Trophoblast cell (in vitro differentiated cells and primary cell): ENCODE measurements at regions not wholly inside any gene's neighbourhood (a gene's known extent, or its start where the extent isn't known, plus 50 kb on each side); places are given as distances from the start of the nearest gene placed in this dataset.
A peak's percentile ranks its signal among the peaks of the same experiment; 100 is the strongest.

ENCODE experiments used
- DNase-seq, 2 donors: peaks; one replicate each; pipeline ENCODE4 v3.0.0-alpha.2; 2016
- H2AFZ ChIP-seq: 2 replicates; pipeline ENCODE4 v1.6.1; 2013; ENCODE audit warnings: low read length, moderate library complexity, mild to moderate bottlenecking; ENCODE audit not compliant: insufficient read depth, poor library complexity
- H2AK5ac ChIP-seq: 2 replicates; pipeline ENCODE4 v1.6.1; 2013; ENCODE audit warnings: mild to moderate bottlenecking, low read length
- H2BK120ac ChIP-seq: 2 replicates; pipeline ENCODE4 v1.6.1; 2013; ENCODE audit warnings: low read length, mild to moderate bottlenecking, moderate library complexity; ENCODE audit not compliant: insufficient read depth, poor library complexity
- H2BK12ac ChIP-seq: 2 replicates; pipeline ENCODE4 v1.6.1; 2013; ENCODE audit warnings: mild to moderate bottlenecking, low read length, moderate library complexity
- H2BK5ac ChIP-seq: 2 replicates; pipeline ENCODE4 v1.6.1; 2013; ENCODE audit warnings: low read length, low read depth, moderate library complexity, mild to moderate bottlenecking; ENCODE audit not compliant: poor library complexity
- H3K14ac ChIP-seq: 2 replicates; pipeline ENCODE4 v1.6.1; 2013; ENCODE audit warnings: mild to moderate bottlenecking, low read length
- H3K18ac ChIP-seq: 2 replicates; pipeline ENCODE4 v1.6.1; 2013; ENCODE audit warnings: mild to moderate bottlenecking, low read length
- H3K23ac ChIP-seq: 2 replicates; pipeline ENCODE4 v1.6.1; 2013; ENCODE audit warnings: low read length
- H3K27ac ChIP-seq: 2 replicates; pipeline ENCODE4 v1.5.1; 2013; ENCODE audit warnings: low read depth, mild to moderate bottlenecking, inconsistent platforms, low read length, moderate library complexity
- H3K27me3 ChIP-seq: 2 replicates; pipeline ENCODE4 v1.6.1; 2013; ENCODE audit warnings: inconsistent platforms, mild to moderate bottlenecking, low read length, moderate library complexity; ENCODE audit not compliant: insufficient read depth
- H3K36me3 ChIP-seq, 2 experiments: 1 replicate in 1 of 2; 2 replicates in 1 of 2; pipeline ENCODE4 v1.6.1; 2013; ENCODE audit warnings: low read length in 2 of 2, mild to moderate bottlenecking in 2 of 2, moderate library complexity in 1 of 2; ENCODE audit not compliant: insufficient read depth in 2 of 2, control insufficient read depth in 1 of 2
- H3K4ac ChIP-seq: 2 replicates; pipeline ENCODE4 v1.6.1; 2013; ENCODE audit warnings: low read depth, mild to moderate bottlenecking, low read length, moderate library complexity
- H3K4me1 ChIP-seq, 2 experiments: 1 replicate in 1 of 2; 2 replicates in 1 of 2; pipeline ENCODE4 v1.6.1; 2013; ENCODE audit warnings: low read length in 2 of 2, mild to moderate bottlenecking in 2 of 2, moderate library complexity in 1 of 2; ENCODE audit not compliant: insufficient read depth in 2 of 2, control insufficient read depth in 1 of 2
- H3K4me2 ChIP-seq: 2 replicates; pipeline ENCODE4 v1.6.1; 2013; ENCODE audit warnings: inconsistent platforms, mild to moderate bottlenecking, low read length, moderate library complexity
- H3K4me3 ChIP-seq: 2 replicates; pipeline ENCODE4 v1.5.1; 2013; ENCODE audit warnings: mild to moderate bottlenecking, low read depth, low read length, inconsistent platforms
- H3K79me1 ChIP-seq: one replicate; pipeline ENCODE4 v1.6.1; 2013; ENCODE audit warnings: low read length
- H3K79me2 ChIP-seq: 2 replicates; pipeline ENCODE4 v1.6.1; 2013; ENCODE audit warnings: low read length, mild to moderate bottlenecking; ENCODE audit not compliant: control insufficient read depth, insufficient read depth, poor library complexity
- H3K9ac ChIP-seq: 2 replicates; pipeline ENCODE4 v1.6.1; 2013; ENCODE audit warnings: mild to moderate bottlenecking, low read length
- H3K9me3 ChIP-seq: 2 replicates; pipeline ENCODE4 v1.6.1; 2013; ENCODE audit warnings: low read depth, mild to moderate bottlenecking, control low read depth, inconsistent platforms, low read length; ENCODE audit not compliant: insufficient read depth
- H4K12ac ChIP-seq: 2 replicates; pipeline ENCODE4 v1.6.1; 2013; ENCODE audit warnings: low read depth, mild to moderate bottlenecking, low read length, moderate library complexity
- H4K8ac ChIP-seq: 2 replicates; pipeline ENCODE4 v1.6.1; 2013; ENCODE audit warnings: low read depth, mild to moderate bottlenecking, low read length, moderate library complexity
- H4K91ac ChIP-seq: one replicate; pipeline ENCODE4 v1.6.1; 2013; ENCODE audit warnings: low read depth, mild to moderate bottlenecking, low read length, moderate library complexity
- WGBS: extraction: QIAGEN DNeasy Blood & Tissue Kit; methylation state at CpG from one replicate; pipeline ENCODE4 v1.1.7; 2013; ENCODE audit warnings: missing lambda C conversion rate; ENCODE audit not compliant: insufficient read length, insufficient coverage; ENCODE audit errors: extremely low coverage; 5-methylcytosine and 5-hydroxymethylcytosine counted together

DNA sequence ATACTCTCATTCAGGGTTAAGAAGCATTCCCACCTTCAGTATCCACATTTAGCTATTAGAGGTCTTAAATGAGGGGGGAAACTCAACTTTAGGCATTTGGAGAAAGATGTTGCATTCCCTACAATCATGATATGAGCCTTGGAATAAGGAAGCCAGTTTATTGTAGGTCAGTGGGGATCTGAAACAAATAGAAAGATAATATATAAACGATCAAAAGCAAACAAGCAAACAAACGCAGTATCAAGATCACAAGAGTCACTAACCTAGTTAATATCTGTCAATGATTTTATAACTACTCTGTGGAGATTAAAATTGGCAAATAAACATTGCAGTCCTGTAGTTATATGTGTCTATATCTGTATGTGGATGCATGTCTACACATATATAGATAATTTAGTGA lies 152.4 kb upstream of the LRATD1 start:
- Histone ChIP-seq H3K36me3 (no peaks in the 10 kb centered on the region), H3K79me1 (no peaks in the 10 kb centered on the region), H4K8ac (no peak overlapping the region), H3K14ac (no peak overlapping the region), H2AFZ (no peak overlapping the region), H3K9ac (no peak overlapping the region), H3K4me2 (no peak overlapping the region), H3K27me3 (no peaks in the 10 kb centered on the region), H3K23ac (no peak overlapping the region), H2BK5ac (no peak overlapping the region), H3K4ac (no peak overlapping the region), H2BK120ac (no peak overlapping the region), H3K27ac (no peak overlapping the region), H4K12ac (no peak overlapping the region), H3K79me2 (no peaks in the 10 kb centered on the region), H3K9me3 (no peaks in the 10 kb centered on the region), H3K18ac (no peak overlapping the region), H2BK12ac (no peak overlapping the region), H3K4me3 (no peak overlapping the region), H3K4me1 (no peaks in the 10 kb centered on the region), H2AK5ac (no peak overlapping the region), H4K91ac (no peak overlapping the region)
- no CpG with 5 or more reads among the region's 2 CpGs for WGBS
- no peak for DNase-seq

DNA sequence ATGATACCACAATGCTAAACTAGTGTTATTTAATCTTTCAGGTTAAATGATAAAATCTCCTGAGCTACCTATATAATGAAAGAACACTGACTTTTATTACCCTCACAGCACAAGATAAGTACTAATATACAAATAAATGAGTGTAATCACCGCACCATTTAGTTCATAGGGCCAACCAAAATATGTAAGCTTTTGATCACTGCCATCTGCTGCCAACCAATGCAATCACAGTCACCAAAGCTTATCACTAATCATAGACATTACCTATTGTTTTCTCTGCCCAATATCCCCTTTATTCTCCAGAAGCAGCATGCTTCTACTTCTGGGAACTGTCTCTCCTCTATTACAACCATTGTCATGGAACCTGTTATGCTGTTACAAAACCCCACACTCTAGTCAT lies 151.6 kb upstream of the LRATD1 start:
- Histone ChIP-seq H3K79me2 (no peaks in the 10 kb centered on the region), H3K4ac (no peak overlapping the region), H3K9ac (no peak overlapping the region), H2AFZ (no peak overlapping the region), H3K36me3 (no peaks in the 10 kb centered on the region), H2AK5ac (no peak overlapping the region), H3K23ac (no peak overlapping the region), H2BK120ac (no peak overlapping the region), H3K4me2 (no peak overlapping the region), H4K8ac (no peak overlapping the region), H3K27ac (no peak overlapping the region), H3K9me3 (no peaks in the 10 kb centered on the region), H3K4me1 (no peaks in the 10 kb centered on the region), H4K12ac (no peak overlapping the region), H4K91ac (no peak overlapping the region), H3K27me3 (no peaks in the 10 kb centered on the region), H3K18ac (no peak overlapping the region), H3K4me3 (no peak overlapping the region), H3K79me1 (no peaks in the 10 kb centered on the region), H2BK5ac (no peak overlapping the region), H2BK12ac (no peak overlapping the region), H3K14ac (no peak overlapping the region)
- no CpG with 5 or more reads among the region's 1 CpG for WGBS
- DNase-seq = no peak

DNA sequence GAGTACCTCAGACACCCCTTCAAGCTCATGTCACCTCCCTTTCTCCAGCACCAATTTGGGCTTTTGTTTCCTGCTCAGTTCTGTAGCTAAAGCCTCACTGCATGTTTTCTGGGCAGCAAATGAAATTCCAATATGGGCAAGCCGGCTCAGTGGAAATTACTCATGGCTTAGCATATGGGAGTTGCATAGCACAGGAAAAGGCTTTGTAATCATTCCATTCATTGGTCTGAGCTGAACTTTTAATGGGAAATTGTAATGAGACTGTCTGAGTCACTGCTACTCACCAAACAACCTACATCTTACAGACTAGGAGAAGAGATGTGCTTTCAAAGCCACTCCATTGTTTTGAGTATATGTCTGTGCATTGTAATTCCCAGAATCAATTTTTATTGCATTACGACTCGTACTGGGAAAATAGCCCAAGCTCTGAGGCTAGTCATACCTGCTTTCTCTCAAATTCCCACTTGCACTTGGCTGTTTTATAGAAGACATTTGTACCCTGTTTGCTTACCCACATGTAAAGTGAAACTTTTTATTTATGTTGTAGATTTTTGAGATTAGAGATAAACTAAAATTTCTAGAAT lies 139.5 kb upstream of the LRATD1 start:
- Histone ChIP-seq H4K91ac (no peak overlapping the region), H2AK5ac (no peak overlapping the region), H2BK5ac (no peak overlapping the region), H3K27ac (no peak overlapping the region), H3K79me1 (no peaks in the 10 kb centered on the region), H2AFZ (no peak overlapping the region), H3K79me2 (no peaks in the 10 kb centered on the region), H3K4me3 (no peak overlapping the region), H3K36me3 (no peaks in the 10 kb centered on the region), H3K9ac (no peak overlapping the region), H3K4me2 (no peak overlapping the region), H3K27me3 (no peaks in the 10 kb centered on the region), H3K4me1 (peaks cover 0 to 2% of the 10 kb centered on the region in 2 experiments), H3K14ac (no peak overlapping the region), H2BK120ac (no peak overlapping the region), H3K9me3 (no peaks in the 10 kb centered on the region), H3K4ac (no peak overlapping the region), H4K12ac (no peak overlapping the region), H2BK12ac (no peak overlapping the region), H3K18ac (no peak overlapping the region), H3K23ac (no peak overlapping the region), H4K8ac (no peak overlapping the region)
- DNase-seq = peak; percentile 17 to 20
- WGBS = no CpG with 5 or more reads among the region's 3 CpGs

DNA sequence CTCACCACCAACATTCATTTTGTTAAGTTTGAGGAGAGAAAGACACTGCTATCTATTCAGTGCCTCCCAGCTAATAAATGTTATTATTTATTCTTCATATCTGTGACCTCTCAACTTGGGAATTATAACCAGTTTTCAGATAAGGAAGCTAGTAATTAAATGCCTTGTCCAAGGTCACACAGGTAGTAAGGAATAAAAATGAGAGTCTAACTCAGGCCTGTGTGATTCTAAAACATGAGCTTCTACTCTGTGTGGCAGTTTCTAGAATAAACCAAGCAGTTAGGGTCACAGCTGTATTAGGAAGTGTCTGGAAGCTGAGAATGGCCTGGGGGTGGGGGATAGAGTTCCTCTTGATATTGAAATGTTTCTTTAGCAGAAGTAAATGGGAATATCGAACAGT lies 137.8 kb upstream of the LRATD1 start:
- no peaks in the 10 kb centered on the region for H3K79me2 ChIP-seq
- H3K4ac ChIP-seq = no peak overlapping the region
- H3K18ac ChIP-seq = no peak overlapping the region
- H3K36me3 ChIP-seq = no peaks in the 10 kb centered on the region
- no peak for DNase-seq
- no peak overlapping the region for H2AFZ ChIP-seq
- no peak overlapping the region for H2BK12ac ChIP-seq
- H3K4me2 ChIP-seq = no peak overlapping the region
- H3K27ac ChIP-seq = no peak overlapping the region
- no peak overlapping the region for H4K91ac ChIP-seq
- no peak overlapping the region for H3K14ac ChIP-seq
- H3K79me1 ChIP-seq = no peaks in the 10 kb centered on the region
- no peak overlapping the region for H3K23ac ChIP-seq
- no peak overlapping the region for H2AK5ac ChIP-seq
- H4K8ac ChIP-seq = no peak overlapping the region
- H2BK120ac ChIP-seq = no peak overlapping the region
- no peak overlapping the region for H2BK5ac ChIP-seq
- WGBS = no CpG with 5 or more reads among the region's 1 CpG
- no peak overlapping the region for H3K4me3 ChIP-seq
- no peaks in the 10 kb centered on the region for H3K27me3 ChIP-seq
- H3K9me3 ChIP-seq = no peaks in the 10 kb centered on the region
- H3K9ac ChIP-seq = no peak overlapping the region
- H4K12ac ChIP-seq = no peak overlapping the region
- H3K4me1 ChIP-seq = peaks cover 0 to 2% of the 10 kb centered on the region in 2 experiments
